ENCODE measurements at regions not wholly inside any gene's neighbourhood (a gene's known extent, or its start where the extent isn't known, plus 50 kb on each side); places are given as distances from the start of the nearest gene placed in this dataset.

GRCh38 chr22:27205492-27206373 lies 548.3 kb downstream of the MIAT start:
- TF ChIP-seq POLR2A (IDR thresholded peaks at IDR 0.05), result no peak
- no peak for TF ChIP-seq CTCF (IDR thresholded peaks at IDR 0.05)
- no peak for TF ChIP-seq POLR2AphosphoS5 (IDR thresholded peaks at IDR 0.05; ENCODE audit: insufficient read depth in 1 of 2, low read depth in 1 of 2)

All from vagina (tissue), 2 donors.